Panc1 (cell line): ENCODE measurements at regions not wholly inside any gene's neighbourhood (a gene's known extent, or its start where the extent isn't known, plus 50 kb on each side); places are given as distances from the start of the nearest gene placed in this dataset.
A peak's percentile ranks its signal among the peaks of the same experiment; 100 is the strongest.

Source experiments
- ATAC-seq: fragments of 200-7000 bp; cut with Tn5 transposase; 2 replicates; pipeline ENCODE4 v1.9.1; 2020; ENCODE audit warnings: mild to moderate bottlenecking, moderate library complexity
- BruUV-seq: library from RNA; stranded (reverse); fragments of 400-500 nt; replicated peaks from 2 replicates; lab custom pipeline; 2021; lab: Mats Ljungman, UMichigan
- CTCF ChIA-PET: fragments of 300-600 bp; sonication (Branson Sonifier 250); formaldehyde crosslinking; loops from one replicate; lab custom pipeline; 2022; ENCODE audit warnings: antibody characterized with exemption; lab: Charles Lee
- POLR2A ChIA-PET: fragments of 300-600 bp; sonication (Branson Sonifier 250); formaldehyde crosslinking; loops from one replicate; lab custom pipeline; 2022; ENCODE audit warnings: antibody characterized with exemption; lab: Charles Lee
- DNase-seq: peaks from one replicate; pipeline ENCODE4 v3.0.0-alpha.2; 2010; ENCODE audit warnings: low read depth, low spot score
- H3K27ac ChIP-seq: 2 replicates; pipeline ENCODE4 v1.5.1; 2011; ENCODE audit warnings: mild to moderate bottlenecking, low read length, inconsistent platforms
- H3K27me3 ChIP-seq: fragments of 200-500 bp; sonication (Bioruptor generic); 2 replicates; pipeline ENCODE4 v1.6.0; 2014; ENCODE audit warnings: low read length, inconsistent platforms; ENCODE audit not compliant: control insufficient read depth, insufficient read depth
- H3K36me3 ChIP-seq: fragments of 200-500 bp; sonication (Bioruptor generic); 2 replicates; pipeline ENCODE4 v1.5.1; 2014; ENCODE audit warnings: inconsistent platforms, mild to moderate bottlenecking, low read length, moderate library complexity; ENCODE audit not compliant: control insufficient read depth, insufficient read depth
- H3K4me1 ChIP-seq: 2 replicates; pipeline ENCODE4 v1.5.1; 2011; ENCODE audit warnings: inconsistent platforms, mild to moderate bottlenecking, low read length, moderate library complexity; ENCODE audit not compliant: control insufficient read depth, insufficient read depth
- H3K4me3 ChIP-seq, 2 experiments: 2 replicates each; pipeline ENCODE4 v1.5.1; 2011 to 2012; ENCODE audit warnings: low read depth in 2 of 2, low read length in 2 of 2, mild to moderate bottlenecking in 2 of 2, inconsistent platforms in 1 of 2, moderate library complexity in 1 of 2
- H3K9me3 ChIP-seq: fragments of 200-500 bp; sonication (Bioruptor generic); 2 replicates; pipeline ENCODE4 v1.5.1; 2014; ENCODE audit warnings: low read depth, mild to moderate bottlenecking, inconsistent platforms, low read length, moderate library complexity; ENCODE audit not compliant: control insufficient read depth, insufficient read depth
- CTCF ChIP-seq: fragments of 450-650 bp; IDR thresholded peaks from 2 replicates; pipeline ENCODE4 v1.5.1; 2017; ENCODE audit warnings: mild to moderate bottlenecking
- POLR2AphosphoS5 ChIP-seq: IDR thresholded peaks from 2 replicates; pipeline ENCODE4 v1.6.1; 2012; ENCODE audit warnings: mild to moderate bottlenecking, low read depth, low read length, moderate library complexity
- REST ChIP-seq, 2 experiments: IDR thresholded peaks; 2 replicates each; pipeline ENCODE4 v1.6.1; 2011 to 2012; ENCODE audit warnings: low read depth in 2 of 2, control low read depth in 1 of 2, low read length in 1 of 2, mild to moderate bottlenecking in 1 of 2, moderate library complexity in 1 of 2; ENCODE audit not compliant: insufficient read depth in 1 of 2
- SIN3A ChIP-seq: IDR thresholded peaks from 2 replicates; pipeline ENCODE4 v1.6.1; 2012; ENCODE audit warnings: low read depth, mild to moderate bottlenecking, low read length, moderate library complexity, borderline replicate concordance; ENCODE audit not compliant: insufficient read depth
- TCF7L2 ChIP-seq: IDR thresholded peaks from 2 replicates; pipeline ENCODE4 v1.6.1; 2011; ENCODE audit warnings: mild to moderate bottlenecking, low read depth, low read length, inconsistent platforms
- in situ Hi-C: cut with HindIII; loops from 2 replicates; pipeline ENCODE4 v1.10.0; 2016; ENCODE audit warnings: low sequenced_read_pairs, low pct_unique_long_range_greater_than_20kb
- intact Hi-C: fragments of 100-400 bp; cut with micrococcal nuclease; formaldehyde crosslinking; loops from one replicate; pipeline ENCODE4 v1.10.0; 2022; ENCODE audit not compliant: unreplicated experiment

- Histone ChIP-seq H3K4me1 (no peaks in the 10 kb centered on the region), H3K4me3 (no peak overlapping the region), H3K27me3 (no peaks in the 10 kb centered on the region), H3K9me3 (no peaks in the 10 kb centered on the region), H3K27ac (no peak overlapping the region), H3K36me3 (no peaks in the 10 kb centered on the region)
- intact Hi-C loops, result loop anchor here (1.0 to 5.0 kb wide), 2 partner anchors 88 to 234 kb away; no protein-coding TSS in a partner anchor
- no TSS peak for BruUV-seq
- ChIA-PET CTCF (interaction anchor here (1.1 kb wide), 1 partner anchor 492 kb away, joined by 3 read pairs; no protein-coding TSS in a partner anchor), POLR2A (no interaction called here)
- TF ChIP-seq TCF7L2, result no peak
- peak; percentile 86 for TF ChIP-seq CTCF
- TF ChIP-seq REST (IDR thresholded peaks at IDR 0.05; ENCODE audit: insufficient read depth in 1 of 2, low read depth in 2 of 2, low read length in 1 of 2), result no peak
- no peak for TF ChIP-seq SIN3A
- peak; percentile 90 for ATAC-seq
- no peak for DNase-seq
- in situ Hi-C loops, result no loop called here
These were observed 112.0 kb upstream of the COL21A1 start for GRCh38 chr6:56359201-56359899.

GRCh38 chr6:56357616-56358373 is 110.4 kb upstream of the COL21A1 start:
- Histone ChIP-seq H3K36me3 (no peaks in the 10 kb centered on the region), H3K27me3 (no peaks in the 10 kb centered on the region), H3K27ac (no peak overlapping the region), H3K4me3 (no peak overlapping the region), H3K4me1 (no peaks in the 10 kb centered on the region), H3K9me3 (0 out of 2 replicates have a peak, but pooled peaks cover 10% of the 10 kb centered on the region)
- ChIA-PET POLR2A (no interaction called here), CTCF (interaction anchor here (1.1 kb wide), 1 partner anchor 494 kb away, joined by 3 read pairs; no protein-coding TSS in a partner anchor)
- ATAC-seq (no peak), DNase-seq (no peak)
- in situ Hi-C loops, result no loop called here
- BruUV-seq, result no TSS peak
- intact Hi-C loops, result loop anchor here (5.0 kb wide), 1 partner anchor 90 kb away; no protein-coding TSS in a partner anchor
- no peak for TF ChIP-seq REST (IDR thresholded peaks at IDR 0.05; ENCODE audit: insufficient read depth in 1 of 2, low read depth in 2 of 2, low read length in 1 of 2)
- no peak for TF ChIP-seq TCF7L2
- no peak for TF ChIP-seq POLR2AphosphoS5
- TF ChIP-seq CTCF, result no peak
- no peak for TF ChIP-seq SIN3A
